OCI-LY1 (cell line): ENCODE measurements at regions not wholly inside any gene's neighbourhood (a gene's known extent, or its start where the extent isn't known, plus 50 kb on each side); places are given as distances from the start of the nearest gene placed in this dataset.

Source experiments
- H2AFZ ChIP-seq: fragments of 200-600 bp; sonication (generic), shearing (Covaris generic); 2 replicates; pipeline ENCODE4 v1.6.0; 2014; ENCODE audit warnings: antibody characterized with exemption, mild to moderate bottlenecking, low read length
- H3F3A ChIP-seq: fragments of 200-600 bp; sonication (generic), shearing (Covaris generic); 2 replicates; pipeline ENCODE4 v1.6.0; 2014; ENCODE audit warnings: mild to moderate bottlenecking, antibody characterized with exemption, low read length, moderate library complexity; ENCODE audit not compliant: insufficient read depth
- H3K27ac ChIP-seq: fragments of 200-600 bp; sonication (generic); 2 replicates; pipeline ENCODE4 v1.5.1; 2014; ENCODE audit warnings: low read length, mixed run types, mild to moderate bottlenecking, low read depth; ENCODE audit not compliant: poor library complexity, severe bottlenecking
- H3K27me3 ChIP-seq: fragments of 200-600 bp; sonication (generic); 2 replicates; pipeline ENCODE4 v1.6.0; 2014; ENCODE audit warnings: antibody characterized with exemption, mild to moderate bottlenecking, low read length, moderate library complexity; ENCODE audit not compliant: insufficient read depth
- H3K36me3 ChIP-seq: fragments of 200-600 bp; sonication (generic); 2 replicates; pipeline ENCODE4 v1.6.1; 2014; ENCODE audit warnings: mild to moderate bottlenecking, antibody characterized with exemption, low read length, moderate library complexity, mixed read lengths; ENCODE audit not compliant: insufficient read depth
- H3K4me1 ChIP-seq: fragments of 200-600 bp; sonication (generic); 2 replicates; pipeline ENCODE4 v1.5.1; 2014; ENCODE audit warnings: mild to moderate bottlenecking, low read length, moderate library complexity; ENCODE audit not compliant: insufficient read depth, severe bottlenecking
- H3K4me2 ChIP-seq: fragments of 200-600 bp; sonication (generic), shearing (Covaris generic); 2 replicates; pipeline ENCODE4 v1.6.1; 2014; ENCODE audit warnings: low read length
- H3K4me3 ChIP-seq: fragments of 200-600 bp; sonication (generic); 2 replicates; pipeline ENCODE4 v1.5.1; 2014; ENCODE audit warnings: low read length, low read depth, mild to moderate bottlenecking, mixed read lengths; ENCODE audit not compliant: poor library complexity, severe bottlenecking
- H3K79me2 ChIP-seq: fragments of 200-600 bp; shearing (Covaris generic); 2 replicates; pipeline ENCODE4 v1.6.1; 2016; ENCODE audit warnings: mixed run types, low read length, mixed read lengths; ENCODE audit not compliant: insufficient read depth
- H3K9ac ChIP-seq: fragments of 200-600 bp; sonication (generic), shearing (Covaris generic); 2 replicates; pipeline ENCODE4 v1.6.1; 2014; ENCODE audit warnings: mild to moderate bottlenecking, low read length, mixed read lengths
- H3K9me2 ChIP-seq: fragments of 200-600 bp; sonication (generic), shearing (Covaris generic); 2 replicates; pipeline ENCODE4 v1.6.1; 2014; ENCODE audit warnings: low read depth, mild to moderate bottlenecking, low read length, mixed read lengths
- H3K9me3 ChIP-seq: fragments of 200-600 bp; shearing (Covaris generic); 2 replicates; pipeline ENCODE4 v1.6.1; 2014; ENCODE audit warnings: low read length, mixed read lengths
- H4K20me1 ChIP-seq: fragments of 200-600 bp; sonication (generic), shearing (Covaris generic); 2 replicates; pipeline ENCODE4 v1.6.0; 2016; ENCODE audit warnings: mild to moderate bottlenecking, low read length; ENCODE audit not compliant: insufficient read depth
- CTCF ChIP-seq: fragments of 200-600 bp; sonication (generic), shearing (Covaris generic); IDR thresholded peaks from 2 replicates; pipeline ENCODE4 v1.5.1; 2017; ENCODE audit warnings: mild to moderate bottlenecking, antibody characterized with exemption, low read length, moderate library complexity, mixed read lengths
- EZH2 ChIP-seq: fragments of 200-600 bp; sonication (generic), shearing (Covaris generic); IDR thresholded peaks from 2 replicates; pipeline ENCODE4 v1.8.0; 2017; ENCODE audit warnings: borderline replicate concordance, mixed run types, mild to moderate bottlenecking, antibody characterized with exemption, low read length, moderate library complexity, mixed read lengths

- Histone ChIP-seq H4K20me1 (no peaks in the 10 kb centered on the region), H3K9me2 (no peaks in the 10 kb centered on the region), H3F3A (no peaks in the 10 kb centered on the region), H2AFZ (no peak overlapping the region), H3K4me1 (no peaks in the 10 kb centered on the region), H3K4me3 (no peak overlapping the region), H3K27ac (no peak overlapping the region), H3K9ac (no peak overlapping the region), H3K79me2 (no peaks in the 10 kb centered on the region), H3K36me3 (no peaks in the 10 kb centered on the region), H3K4me2 (no peak overlapping the region), H3K9me3 (no peaks in the 10 kb centered on the region), H3K27me3 (no peaks in the 10 kb centered on the region)
- TF ChIP-seq EZH2 (no peak), CTCF (no peak)
These were observed 1179.9 kb upstream of the PCDH9 start for GRCh38 chr13:68410007-68410406.

GRCh38 chr13:68390987-68391386 lies 1160.9 kb upstream of the PCDH9 start:
- Histone ChIP-seq H3K4me2 (no peak overlapping the region), H3K4me1 (no peaks in the 10 kb centered on the region), H3K79me2 (no peaks in the 10 kb centered on the region), H3K4me3 (no peak overlapping the region), H3K9ac (no peak overlapping the region), H3K36me3 (no peaks in the 10 kb centered on the region), H3K27ac (no peak overlapping the region), H3K9me3 (no peaks in the 10 kb centered on the region), H3F3A (no peaks in the 10 kb centered on the region), H3K9me2 (no peaks in the 10 kb centered on the region), H3K27me3 (no peaks in the 10 kb centered on the region), H2AFZ (no peak overlapping the region), H4K20me1 (no peaks in the 10 kb centered on the region)
- no peak for TF ChIP-seq EZH2
- TF ChIP-seq CTCF, result no peak

GRCh38 chr13:68386808-68387207 lies 1156.7 kb upstream of the PCDH9 start:
- Histone ChIP-seq H3K4me1 (no peaks in the 10 kb centered on the region), H3K27ac (no peak overlapping the region), H3K4me2 (no peak overlapping the region), H3K9me3 (no peaks in the 10 kb centered on the region), H4K20me1 (no peaks in the 10 kb centered on the region), H3K36me3 (no peaks in the 10 kb centered on the region), H2AFZ (no peak overlapping the region), H3K4me3 (no peak overlapping the region), H3F3A (no peaks in the 10 kb centered on the region), H3K9ac (no peak overlapping the region), H3K9me2 (no peaks in the 10 kb centered on the region), H3K27me3 (no peaks in the 10 kb centered on the region), H3K79me2 (no peaks in the 10 kb centered on the region)
- no peak for TF ChIP-seq CTCF
- no peak for TF ChIP-seq EZH2
